Skin epidermis (tissue), 12 donors: ENCODE measurements at regions not wholly inside any gene's neighbourhood (a gene's known extent, or its start where the extent isn't known, plus 50 kb on each side); places are given as distances from the start of the nearest gene placed in this dataset.

Experiments
- H3K27ac ChIP-seq, 21 experiments: fragments of 200-600 bp; sonication (generic) in 11 of 21; one replicate each; pipeline ENCODE4 v1.5.0; 2020; ENCODE audit warnings: mild to moderate bottlenecking in 3 of 21, inconsistent platforms in 2 of 21, moderate library complexity in 2 of 21
- H3K4me3 ChIP-seq, 7 experiments: fragments of 200-600 bp; sonication (generic) in 2 of 7; one replicate each; pipeline ENCODE4 v1.5.0; 2020; ENCODE audit warnings: inconsistent platforms in 2 of 7, mild to moderate bottlenecking in 2 of 7, moderate library complexity in 1 of 7

DNA sequence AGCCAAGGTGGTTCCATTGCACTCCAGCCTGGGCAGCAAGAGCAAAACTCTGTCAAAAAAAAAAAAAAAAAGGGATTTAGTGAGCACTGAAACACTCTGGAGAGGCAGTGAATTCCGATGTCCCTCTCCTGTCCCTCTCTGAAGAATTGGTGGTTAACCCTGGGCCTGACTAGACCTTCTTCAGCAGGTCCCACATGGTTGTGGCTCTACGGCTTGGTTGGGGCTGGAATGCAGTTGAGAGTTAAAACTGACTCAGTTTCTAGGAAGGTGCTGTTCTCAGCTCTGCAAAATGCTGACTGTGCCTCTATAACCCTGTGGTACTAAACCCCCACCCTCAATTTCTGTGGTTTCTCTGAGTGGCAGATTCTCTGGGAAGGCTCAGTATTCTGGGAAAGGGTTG is 173.3 kb downstream of the SEC16B start:
- Histone ChIP-seq H3K4me3 (no peak overlapping the region), H3K27ac (no peak overlapping the region)

DNA sequence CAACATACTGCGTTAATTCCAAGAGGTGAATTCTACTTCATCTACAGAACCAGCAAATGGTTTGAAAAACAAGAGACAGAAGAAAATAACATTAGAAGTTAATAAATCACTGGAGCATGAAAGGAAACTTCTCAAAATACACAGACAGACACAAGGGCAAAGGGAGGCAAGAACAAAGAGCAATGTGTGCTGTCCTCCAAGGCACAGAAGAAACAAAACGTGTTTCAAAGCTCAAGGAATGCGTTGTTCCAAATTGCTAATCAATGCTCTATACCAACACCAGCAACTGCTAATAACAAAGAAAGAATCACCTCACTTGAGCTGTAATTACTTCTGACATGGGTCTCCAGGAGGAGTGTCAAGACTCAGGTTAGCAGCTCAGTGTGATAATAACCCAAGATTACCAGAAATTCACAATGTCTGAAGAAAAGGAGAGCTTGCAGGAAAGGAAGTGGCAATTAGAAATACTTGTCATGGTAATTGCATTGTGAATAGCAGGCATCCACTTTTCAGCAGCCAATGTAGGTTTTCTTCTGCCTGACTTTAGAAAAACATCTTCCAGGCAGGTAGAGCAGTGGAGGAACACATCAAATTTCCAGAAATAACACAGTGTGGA is 175.4 kb downstream of the SEC16B start:
- no peak overlapping the region for H3K27ac ChIP-seq
- no peak overlapping the region for H3K4me3 ChIP-seq

GRCh38 chr1:177793900-177794299 is 176.0 kb downstream of the SEC16B start:
- Histone ChIP-seq H3K4me3 (no peak overlapping the region), H3K27ac (no peak overlapping the region)

DNA sequence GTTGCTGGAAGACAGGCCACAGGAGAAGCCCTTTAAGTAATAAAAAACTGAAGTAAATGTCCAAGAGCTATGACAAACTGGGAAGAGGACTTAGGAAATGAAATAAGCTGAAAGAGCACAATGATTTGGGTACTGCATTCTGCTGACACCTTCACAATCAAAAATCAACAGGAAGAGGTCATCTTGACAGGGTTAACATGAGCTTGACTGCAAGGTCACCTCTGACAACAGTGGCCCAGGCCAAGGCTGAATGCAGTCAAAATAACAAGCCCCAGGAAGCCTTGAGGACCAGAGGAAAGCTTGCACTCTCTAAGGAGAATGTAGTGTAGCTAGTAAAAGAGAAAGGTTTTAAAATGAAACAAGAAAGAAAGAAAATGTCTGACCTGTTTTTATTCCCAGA is 179.3 kb downstream of the SEC16B start:
- Histone ChIP-seq H3K4me3 (no peak overlapping the region), H3K27ac (no peak overlapping the region)

GRCh38 chr1:177789956-177790355 is 179.9 kb downstream of the SEC16B start:
- H3K27ac ChIP-seq: no peak overlapping the region

DNA sequence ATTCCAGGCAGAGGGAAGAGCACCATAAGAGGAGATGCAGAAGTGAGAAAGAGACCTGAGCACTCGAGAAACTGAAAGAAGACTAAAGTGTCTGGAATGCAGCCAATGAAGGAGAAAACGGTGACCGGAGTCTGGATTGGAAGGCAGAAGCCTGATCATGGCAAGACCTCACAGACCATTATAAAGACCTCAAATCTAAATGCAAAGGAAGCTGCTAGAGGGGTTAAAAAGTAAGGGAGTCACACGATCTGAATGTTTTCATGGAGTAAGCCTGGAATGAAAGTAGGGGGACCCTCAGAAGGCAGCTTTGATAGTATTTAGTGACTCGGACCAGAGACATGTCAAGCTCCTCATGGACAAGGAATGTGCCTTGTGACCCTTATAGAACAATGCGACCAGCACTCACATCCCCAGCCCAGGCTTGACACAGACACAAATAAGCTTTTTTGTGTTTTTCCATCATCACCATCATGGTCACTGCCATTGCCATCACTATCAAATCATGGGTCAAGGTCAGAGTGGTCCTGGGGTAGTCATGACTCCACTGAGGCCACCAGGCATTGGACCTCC is 183.6 kb downstream of the SEC16B start:
- Histone ChIP-seq H3K27ac (no peak overlapping the region), H3K4me3 (no peak overlapping the region)

More at GRCh38 chr1:177789956-177790355, 179.9 kb downstream of the SEC16B start:
- no peak overlapping the region for H3K4me3 ChIP-seq

DNA sequence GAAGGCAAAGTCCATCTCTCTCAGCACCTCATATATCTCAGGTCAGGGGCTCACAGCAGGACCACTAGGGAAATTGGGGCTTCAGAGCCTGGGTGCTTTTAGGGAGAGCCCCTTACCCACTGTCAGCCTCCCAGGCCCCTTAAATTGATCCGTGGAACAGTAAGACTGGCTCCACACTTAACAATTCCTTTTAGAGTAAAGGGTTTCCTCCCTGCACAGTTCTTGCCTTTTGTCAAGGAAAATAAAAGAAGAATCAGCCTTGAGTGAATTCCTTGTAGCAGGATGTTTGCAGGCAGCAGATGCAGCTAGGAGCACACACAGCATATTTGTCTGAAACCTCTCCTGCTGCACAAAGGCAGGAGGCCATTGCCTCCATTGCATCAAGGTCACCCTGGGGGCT is 184.9 kb downstream of the SEC16B start:
- H3K4me3 ChIP-seq: no peak overlapping the region
- no peak overlapping the region for H3K27ac ChIP-seq

DNA sequence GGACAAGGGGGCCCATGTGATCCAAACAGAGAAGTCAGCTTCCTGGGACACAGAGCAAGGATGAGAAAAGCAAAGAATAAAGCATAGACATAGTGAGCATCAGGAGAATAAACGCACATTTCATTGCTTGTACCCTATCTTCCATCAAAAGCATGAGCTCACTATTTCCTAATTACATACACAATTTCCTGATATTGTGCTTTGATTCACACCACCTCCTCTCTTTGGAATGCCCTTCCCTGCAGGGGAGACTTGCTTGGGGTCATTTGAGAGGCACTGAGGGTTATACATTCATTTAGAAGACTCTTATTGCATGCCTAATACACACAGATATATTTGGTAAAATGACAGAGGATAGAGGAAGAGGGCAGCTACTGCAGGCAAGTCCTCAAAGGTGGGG is 185.4 kb downstream of the SEC16B start:
- no peak overlapping the region for H3K27ac ChIP-seq
- H3K4me3 ChIP-seq: no peak overlapping the region

DNA sequence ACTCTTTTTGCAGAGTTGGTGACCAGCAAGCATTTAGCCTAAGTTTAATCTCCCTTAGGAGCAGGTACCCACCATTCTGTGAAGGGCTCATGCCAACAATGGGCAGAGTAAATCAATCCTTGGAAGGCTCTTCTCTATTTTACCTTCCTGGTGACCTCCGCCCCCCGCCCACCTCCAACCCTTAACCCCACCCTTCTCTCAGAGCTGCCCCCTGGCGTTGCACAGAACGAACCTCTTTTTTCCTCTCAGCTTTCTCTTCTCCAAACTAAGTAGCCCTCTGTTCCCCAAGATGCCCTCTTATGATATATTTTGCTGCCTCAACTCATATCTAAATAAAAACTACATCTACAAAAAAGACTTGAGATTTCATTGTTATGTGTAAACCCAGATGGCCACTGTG is 186.8 kb downstream of the SEC16B start:
- Histone ChIP-seq H3K4me3 (no peak overlapping the region), H3K27ac (no peak overlapping the region)

DNA sequence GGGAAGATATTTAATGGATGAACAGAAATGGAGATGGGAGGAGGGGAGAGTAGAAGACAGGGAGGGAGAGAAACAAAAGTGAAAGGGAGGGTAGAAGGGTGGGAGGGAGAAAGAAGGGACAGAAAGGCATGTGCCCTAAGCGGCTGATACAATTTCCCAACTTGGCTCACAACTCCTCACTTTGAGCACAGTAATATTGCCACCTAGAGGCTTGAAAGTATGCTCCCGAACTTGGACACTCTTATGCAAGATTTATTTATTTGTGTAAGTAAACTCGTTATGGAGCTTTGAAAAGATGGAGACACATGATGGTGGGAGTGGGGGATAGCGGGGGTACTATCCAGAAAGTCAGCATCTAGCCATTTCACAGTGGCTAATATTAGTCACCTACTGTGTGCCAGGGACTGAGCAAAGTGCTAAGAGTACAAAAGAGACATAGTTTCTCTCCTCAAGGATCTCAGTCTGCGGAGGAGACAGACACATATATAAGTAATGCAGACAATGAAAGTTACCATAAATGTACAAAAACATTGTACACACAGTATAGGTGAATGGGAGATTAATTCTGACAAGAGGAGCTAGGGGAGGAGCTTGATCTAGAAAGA is 189.7 kb downstream of the SEC16B start:
- no peak overlapping the region for H3K27ac ChIP-seq
- no peak overlapping the region for H3K4me3 ChIP-seq

GRCh38 chr1:177779166-177779965 is 190.5 kb downstream of the SEC16B start:
- H3K27ac ChIP-seq: no peak overlapping the region
- H3K4me3 ChIP-seq: no peak overlapping the region

- no peak overlapping the region for H3K27ac ChIP-seq
- no peak overlapping the region for H3K4me3 ChIP-seq
These were observed 193.9 kb downstream of the SEC16B start for GRCh38 chr1:177775924-177776323.

- no peak overlapping the region for H3K4me3 ChIP-seq
- no peak overlapping the region for H3K27ac ChIP-seq
These were observed 197.4 kb downstream of the SEC16B start for GRCh38 chr1:177772386-177772960.

GRCh38 chr1:177771688-177772087 is 198.2 kb downstream of the SEC16B start:
- H3K4me3 ChIP-seq: no peak overlapping the region
- no peak overlapping the region for H3K27ac ChIP-seq

GRCh38 chr1:177770096-177770495 is 199.8 kb downstream of the SEC16B start:
- H3K27ac ChIP-seq: no peak overlapping the region
- no peak overlapping the region for H3K4me3 ChIP-seq

DNA sequence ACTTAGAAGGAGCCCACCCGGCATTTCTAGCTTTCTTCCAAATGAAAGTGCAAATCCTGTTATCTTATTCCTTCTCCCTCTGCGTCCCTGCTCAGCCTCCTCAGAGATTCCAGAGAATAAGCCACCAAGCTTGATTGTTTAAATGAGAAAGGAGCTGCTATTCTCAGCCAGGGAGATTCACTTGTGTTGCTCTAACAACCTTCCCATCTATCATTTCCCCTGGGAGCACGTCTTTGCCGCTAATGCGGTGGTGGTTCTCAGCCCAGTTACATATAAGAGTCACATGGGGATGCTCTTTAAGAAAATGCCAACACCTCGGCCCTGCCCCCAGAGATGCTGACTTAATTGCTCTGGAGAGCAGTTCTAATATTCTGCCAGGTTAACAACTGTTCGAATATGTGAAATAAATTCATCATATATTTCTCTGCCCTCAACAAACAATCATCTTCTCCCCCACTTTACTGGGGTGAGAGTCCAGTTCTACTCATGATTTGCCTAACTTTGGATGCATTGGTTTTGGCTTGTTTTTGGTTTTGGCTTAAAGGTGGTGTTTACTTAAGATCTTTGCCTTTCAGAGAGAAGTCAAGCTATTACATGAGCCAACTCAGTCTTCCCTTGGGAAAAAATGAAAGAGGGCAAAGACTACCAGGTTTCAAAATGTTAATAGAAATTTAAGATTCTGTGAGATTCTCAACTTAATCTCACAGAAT is 213.9 kb downstream of the SEC16B start:
- Histone ChIP-seq H3K4me3 (no peak overlapping the region), H3K27ac (no peak overlapping the region)

DNA sequence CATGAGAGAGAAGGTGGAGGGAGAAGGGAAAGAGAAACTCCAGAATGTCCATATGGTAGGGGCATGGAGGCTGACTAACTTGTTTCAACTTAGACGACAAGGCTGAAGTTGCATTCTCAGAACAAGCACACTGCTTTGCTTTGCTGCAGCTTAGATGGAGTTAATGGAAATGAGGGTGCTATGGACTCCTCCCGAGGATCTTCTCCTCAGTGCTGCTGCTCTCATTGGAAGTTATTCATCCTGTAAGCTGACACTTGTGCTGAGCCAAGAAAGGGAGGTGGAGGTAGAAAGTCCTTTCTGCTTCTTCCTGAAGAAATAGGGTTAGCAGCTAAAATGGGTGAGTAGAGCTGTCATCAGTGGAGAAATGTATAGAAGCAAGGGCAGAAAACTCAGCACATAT is 215.3 kb downstream of the SEC16B start:
- Histone ChIP-seq H3K27ac (no peak overlapping the region), H3K4me3 (no peak overlapping the region)

DNA sequence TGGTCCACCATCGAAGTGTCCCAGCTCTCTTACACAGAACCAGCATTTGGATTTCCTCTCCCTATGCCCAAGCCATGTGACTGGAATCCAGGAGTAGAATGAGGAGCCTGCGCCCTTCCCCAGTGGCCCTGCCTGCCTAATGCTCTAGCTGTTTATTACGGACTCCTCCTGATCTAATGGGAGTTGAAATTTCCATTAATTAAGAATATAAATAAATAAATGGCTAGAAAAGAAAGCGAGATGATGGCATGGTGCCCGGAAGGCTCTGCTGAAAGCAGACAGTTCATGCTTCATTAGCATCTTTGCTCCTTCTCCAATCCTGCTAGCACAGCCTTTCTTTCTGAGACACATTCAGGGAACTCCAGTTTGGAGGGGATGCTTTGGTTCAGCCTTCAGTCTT is 216.2 kb downstream of the SEC16B start:
- no peak overlapping the region for H3K4me3 ChIP-seq
- no peak overlapping the region for H3K27ac ChIP-seq

GRCh38 chr1:177748080-177748801 is 221.6 kb downstream of the SEC16B start:
- Histone ChIP-seq H3K27ac (no peak overlapping the region), H3K4me3 (no peak overlapping the region)
